HPDE6-E6E7 (cell line): ENCODE measurements at regions not wholly inside any gene's neighbourhood (a gene's known extent, or its start where the extent isn't known, plus 50 kb on each side); places are given as distances from the start of the nearest gene placed in this dataset.
A peak's percentile ranks its signal among the peaks of the same experiment; 100 is the strongest.
"Not testable (repeated sequence)": the region's sequence is repeated elsewhere in the genome, so short reads cannot be mapped to it uniquely, and the experiment has no call there.

Experiments
- DNase-seq: peaks from one replicate; pipeline ENCODE4 v3.0.0; 2011; ENCODE audit warnings: missing footprints; ENCODE audit errors: extremely low spot score

- DNase-seq, result peak; percentile 74
These were observed 62.6 kb upstream of the PHF21A start for GRCh38 chr11:46183819-46184218.

DNA sequence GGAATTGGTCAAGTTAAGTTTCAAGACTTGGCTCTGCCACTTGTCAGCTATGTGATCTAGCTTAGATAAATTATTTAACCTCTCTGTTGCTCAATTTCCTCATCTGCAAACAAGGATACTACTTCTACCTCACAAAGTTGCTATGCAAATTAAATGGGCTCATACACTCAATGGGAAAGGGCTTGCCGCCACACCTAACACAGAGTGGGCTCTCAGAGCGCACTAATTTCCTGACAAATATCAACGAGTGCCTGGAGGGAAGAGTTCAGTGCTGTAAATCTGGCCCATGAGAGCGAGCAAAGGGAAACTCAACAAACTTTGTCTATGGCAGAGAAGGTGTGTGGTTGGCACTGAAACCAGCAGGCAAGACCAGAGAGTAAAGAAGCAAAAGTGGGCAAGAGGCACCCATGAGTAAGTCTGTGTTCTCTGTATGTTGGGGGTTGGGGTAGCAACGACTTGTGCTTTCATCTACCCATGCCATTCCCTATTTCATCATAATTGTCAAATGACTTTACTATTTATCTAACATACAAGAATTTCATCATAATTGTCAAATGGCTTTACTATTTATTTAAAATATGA, 60.7 kb upstream of the PHF21A start:
- DNase-seq, result no peak

- DNase-seq, result no peak
These were observed 60.1 kb upstream of the PHF21A start for GRCh38 chr11:46181387-46181786.

DNA sequence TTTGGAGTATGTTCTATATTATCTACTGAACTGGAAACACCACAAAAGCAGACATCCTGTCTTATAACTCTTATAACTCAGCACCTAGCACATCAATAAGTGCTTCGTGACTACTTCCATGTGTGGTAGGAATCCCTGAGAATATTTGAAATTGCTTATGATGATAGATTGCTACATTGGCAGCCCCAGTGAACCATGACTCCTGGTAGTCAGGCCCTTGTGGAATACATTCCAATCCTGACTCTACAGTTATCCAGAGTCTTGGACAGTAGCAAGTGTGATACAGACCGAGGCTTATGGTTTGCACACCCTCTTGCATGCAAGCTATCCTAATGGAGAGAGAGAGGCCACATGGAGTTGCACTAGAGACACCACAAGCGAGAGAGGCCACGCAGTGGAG, 59.5 kb upstream of the PHF21A start:
- no peak for DNase-seq

- DNase-seq, result no peak
These were observed 57.3 kb upstream of the PHF21A start for GRCh38 chr11:46178513-46178912.

DNA sequence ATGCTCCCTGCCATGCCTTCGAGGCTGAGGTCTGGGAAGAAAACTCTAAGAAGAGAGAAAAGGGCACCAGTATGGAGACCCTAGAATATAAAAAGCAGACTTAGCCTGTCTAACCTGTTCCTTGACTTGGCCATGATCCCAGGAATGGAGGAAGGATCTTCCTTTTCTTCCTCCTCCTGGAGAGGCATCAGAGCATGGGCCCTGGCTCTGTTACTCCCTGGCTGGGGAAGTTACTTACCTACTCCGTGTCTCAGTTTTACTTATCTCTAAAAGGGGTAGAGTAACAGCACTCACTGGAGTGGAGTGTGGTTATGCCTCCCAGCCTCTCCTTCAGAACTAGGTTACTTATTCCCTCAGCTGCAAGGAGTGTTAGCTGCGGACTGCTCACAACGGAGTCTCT, 55.2 kb upstream of the PHF21A start:
- no peak for DNase-seq

DNA sequence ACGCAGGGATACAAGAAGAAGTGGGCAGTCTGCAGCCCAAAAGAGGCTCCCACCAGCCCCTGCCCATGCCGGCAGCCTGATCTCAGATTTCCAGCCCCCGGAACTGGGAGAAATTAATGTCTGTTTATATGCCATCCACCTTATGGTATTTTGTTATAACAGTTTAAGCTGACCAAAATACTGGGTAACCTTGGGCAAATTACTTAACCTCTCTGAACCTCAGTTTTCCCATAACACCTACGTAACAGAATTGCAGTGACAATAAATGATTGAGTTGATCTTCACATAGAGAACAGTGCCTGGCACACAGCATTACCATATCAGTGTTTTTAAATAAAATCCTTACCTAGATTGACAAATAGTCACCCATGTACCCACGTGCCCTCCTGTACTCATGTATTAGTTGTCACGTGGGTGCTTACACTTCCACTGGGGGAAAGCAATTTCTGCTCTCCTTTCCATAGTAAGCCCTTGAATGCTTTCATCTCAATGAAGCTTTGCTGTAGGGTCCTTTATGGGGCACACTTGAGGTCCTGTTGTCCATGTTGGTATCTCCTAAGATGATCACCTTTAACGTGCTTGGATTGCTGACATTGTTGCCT, 54.2 kb upstream of the PHF21A start:
- DNase-seq, result no peak

- DNase-seq, result not testable (repeated sequence)
These were observed 50.4 kb upstream of the PHF21A start for GRCh38 chr11:46171693-46172092.
